ENCODE measurements at regions not wholly inside any gene's neighbourhood (a gene's known extent, or its start where the extent isn't known, plus 50 kb on each side); places are given as distances from the start of the nearest gene placed in this dataset.

- Histone ChIP-seq H2AFZ (ENCODE audit: insufficient read depth, low read length, poor library complexity) (no peak overlapping the region), H3K9ac (ENCODE audit: low read length) (no peak overlapping the region)
- no peak for DNase-seq
Measured at GRCh38 chr3:194979173-194979572, 291.8 kb downstream of the XXYLT1 start.

GRCh38 chr3:194982472-194982871 is 288.5 kb downstream of the XXYLT1 start:
- DNase-seq: no peak
- H3K9ac ChIP-seq (ENCODE audit: low read length): no peak overlapping the region
- H2AK5ac ChIP-seq (ENCODE audit: low read length): no peak overlapping the region
- H3K27me3 ChIP-seq (ENCODE audit: insufficient read depth, low read length): no peaks in the 10 kb centered on the region
- no peak overlapping the region for H4K8ac ChIP-seq (ENCODE audit: low read depth, low read length)
- no peak overlapping the region for H4K12ac ChIP-seq (ENCODE audit: low read depth, low read length)
- H3K4me1 ChIP-seq (ENCODE audit: control insufficient read depth in 1 of 2, insufficient read depth in 2 of 2, low read length in 2 of 2): peaks cover 16 to 20% of the 10 kb centered on the region in 2 experiments
- H2BK5ac ChIP-seq (ENCODE audit: low read depth, low read length, poor library complexity): no peak overlapping the region
- no peak overlapping the region for H2AFZ ChIP-seq (ENCODE audit: insufficient read depth, low read length, poor library complexity)
- H3K14ac ChIP-seq (ENCODE audit: low read length): no peak overlapping the region
- no peaks in the 10 kb centered on the region for H3K79me2 ChIP-seq (ENCODE audit: control insufficient read depth, insufficient read depth, low read length, poor library complexity)
- H3K23ac ChIP-seq (ENCODE audit: low read length): no peak overlapping the region
- no peaks in the 10 kb centered on the region for H3K36me3 ChIP-seq (ENCODE audit: control insufficient read depth in 1 of 2, insufficient read depth in 2 of 2, low read length in 2 of 2)
- WGBS (ENCODE audit: extremely low coverage, insufficient coverage, insufficient read length): no CpG with 5 or more reads among the region's 3 CpGs
- H4K91ac ChIP-seq (ENCODE audit: low read depth, low read length): no peak overlapping the region
- H3K18ac ChIP-seq (ENCODE audit: low read length): no peak overlapping the region
- no peak overlapping the region for H3K4me3 ChIP-seq (ENCODE audit: low read depth, low read length)
- no peak overlapping the region for H3K4ac ChIP-seq (ENCODE audit: low read depth, low read length)
- H2BK12ac ChIP-seq (ENCODE audit: low read length): no peak overlapping the region
- no peak overlapping the region for H3K4me2 ChIP-seq (ENCODE audit: low read length)
- no peak overlapping the region for H2BK120ac ChIP-seq (ENCODE audit: insufficient read depth, low read length, poor library complexity)
- H3K9me3 ChIP-seq (ENCODE audit: insufficient read depth, low read depth, low read length): peaks cover 2% of the 10 kb centered on the region
- H3K79me1 ChIP-seq (ENCODE audit: low read length): no peaks in the 10 kb centered on the region
- H3K27ac ChIP-seq (ENCODE audit: low read depth, low read length): no peak overlapping the region

More at GRCh38 chr3:194979173-194979572, 291.8 kb downstream of the XXYLT1 start:
- Histone ChIP-seq H3K14ac (ENCODE audit: low read length) (no peak overlapping the region), H2BK5ac (ENCODE audit: low read depth, low read length, poor library complexity) (no peak overlapping the region), H3K23ac (ENCODE audit: low read length) (no peak overlapping the region), H2BK120ac (ENCODE audit: insufficient read depth, low read length, poor library complexity) (no peak overlapping the region), H2AK5ac (ENCODE audit: low read length) (no peak overlapping the region), H3K18ac (ENCODE audit: low read length) (no peak overlapping the region), H3K27me3 (ENCODE audit: insufficient read depth, low read length) (no peaks in the 10 kb centered on the region), H3K27ac (ENCODE audit: low read depth, low read length) (no peak overlapping the region), H3K4me3 (ENCODE audit: low read depth, low read length) (no peak overlapping the region), H3K36me3 (ENCODE audit: control insufficient read depth in 1 of 2, insufficient read depth in 2 of 2, low read length in 2 of 2) (no peaks in the 10 kb centered on the region), H2BK12ac (ENCODE audit: low read length) (no peak overlapping the region), H3K4ac (ENCODE audit: low read depth, low read length) (no peak overlapping the region), H4K91ac (ENCODE audit: low read depth, low read length) (no peak overlapping the region), H3K4me2 (ENCODE audit: low read length) (no peak overlapping the region), H3K9me3 (ENCODE audit: insufficient read depth, low read depth, low read length) (peaks cover 2% of the 10 kb centered on the region), H4K12ac (ENCODE audit: low read depth, low read length) (no peak overlapping the region), H3K79me2 (ENCODE audit: control insufficient read depth, insufficient read depth, low read length, poor library complexity) (no peaks in the 10 kb centered on the region), H4K8ac (ENCODE audit: low read depth, low read length) (no peak overlapping the region), H3K79me1 (ENCODE audit: low read length) (no peaks in the 10 kb centered on the region), H3K4me1 (ENCODE audit: control insufficient read depth in 1 of 2, insufficient read depth in 2 of 2, low read length in 2 of 2) (peaks cover 0 to 2% of the 10 kb centered on the region in 2 experiments)
- no CpG with 5 or more reads among the region's 6 CpGs for WGBS (ENCODE audit: extremely low coverage, insufficient coverage, insufficient read length)

GRCh38 chr3:194983121-194983520 is 287.8 kb downstream of the XXYLT1 start:
- Histone ChIP-seq H4K91ac (ENCODE audit: low read depth, low read length) (no peak overlapping the region), H3K18ac (ENCODE audit: low read length) (no peak overlapping the region), H2AK5ac (ENCODE audit: low read length) (no peak overlapping the region), H3K9ac (ENCODE audit: low read length) (no peak overlapping the region), H2AFZ (ENCODE audit: insufficient read depth, low read length, poor library complexity) (no peak overlapping the region), H3K79me2 (ENCODE audit: control insufficient read depth, insufficient read depth, low read length, poor library complexity) (no peaks in the 10 kb centered on the region), H3K4me1 (ENCODE audit: control insufficient read depth in 1 of 2, insufficient read depth in 2 of 2, low read length in 2 of 2) (peaks cover 16 to 24% of the 10 kb centered on the region in 2 experiments), H3K4ac (ENCODE audit: low read depth, low read length) (no peak overlapping the region), H2BK120ac (ENCODE audit: insufficient read depth, low read length, poor library complexity) (no peak overlapping the region), H2BK12ac (ENCODE audit: low read length) (no peak overlapping the region), H3K14ac (ENCODE audit: low read length) (no peak overlapping the region), H3K4me3 (ENCODE audit: low read depth, low read length) (no peak overlapping the region), H3K27ac (ENCODE audit: low read depth, low read length) (no peak overlapping the region), H3K27me3 (ENCODE audit: insufficient read depth, low read length) (no peaks in the 10 kb centered on the region), H3K4me2 (ENCODE audit: low read length) (no peak overlapping the region), H4K8ac (ENCODE audit: low read depth, low read length) (no peak overlapping the region), H3K36me3 (ENCODE audit: control insufficient read depth in 1 of 2, insufficient read depth in 2 of 2, low read length in 2 of 2) (no peaks in the 10 kb centered on the region), H3K9me3 (ENCODE audit: insufficient read depth, low read depth, low read length) (peaks cover 2% of the 10 kb centered on the region), H3K79me1 (ENCODE audit: low read length) (no peaks in the 10 kb centered on the region), H4K12ac (ENCODE audit: low read depth, low read length) (no peak overlapping the region), H3K23ac (ENCODE audit: low read length) (no peak overlapping the region), H2BK5ac (ENCODE audit: low read depth, low read length, poor library complexity) (no peak overlapping the region)
- no peak for DNase-seq
- no CpG with 5 or more reads among the region's 2 CpGs for WGBS (ENCODE audit: extremely low coverage, insufficient coverage, insufficient read length)

GRCh38 chr3:194983620-194984019 is 287.3 kb downstream of the XXYLT1 start:
- Histone ChIP-seq H3K9me3 (ENCODE audit: insufficient read depth, low read depth, low read length) (peaks cover 2% of the 10 kb centered on the region), H3K27ac (ENCODE audit: low read depth, low read length) (no peak overlapping the region), H3K79me1 (ENCODE audit: low read length) (no peaks in the 10 kb centered on the region), H3K4ac (ENCODE audit: low read depth, low read length) (no peak overlapping the region), H3K23ac (ENCODE audit: low read length) (no peak overlapping the region), H3K4me3 (ENCODE audit: low read depth, low read length) (no peak overlapping the region), H2BK5ac (ENCODE audit: low read depth, low read length, poor library complexity) (no peak overlapping the region), H3K9ac (ENCODE audit: low read length) (no peak overlapping the region), H4K91ac (ENCODE audit: low read depth, low read length) (no peak overlapping the region), H3K79me2 (ENCODE audit: control insufficient read depth, insufficient read depth, low read length, poor library complexity) (no peaks in the 10 kb centered on the region), H2BK120ac (ENCODE audit: insufficient read depth, low read length, poor library complexity) (no peak overlapping the region), H3K27me3 (ENCODE audit: insufficient read depth, low read length) (no peaks in the 10 kb centered on the region), H2BK12ac (ENCODE audit: low read length) (no peak overlapping the region), H3K36me3 (ENCODE audit: control insufficient read depth in 1 of 2, insufficient read depth in 2 of 2, low read length in 2 of 2) (no peaks in the 10 kb centered on the region), H4K12ac (ENCODE audit: low read depth, low read length) (no peak overlapping the region), H3K14ac (ENCODE audit: low read length) (no peak overlapping the region), H2AFZ (ENCODE audit: insufficient read depth, low read length, poor library complexity) (no peak overlapping the region), H3K18ac (ENCODE audit: low read length) (no peak overlapping the region), H2AK5ac (ENCODE audit: low read length) (no peak overlapping the region), H3K4me2 (ENCODE audit: low read length) (no peak overlapping the region), H4K8ac (ENCODE audit: low read depth, low read length) (no peak overlapping the region), H3K4me1 (ENCODE audit: control insufficient read depth in 1 of 2, insufficient read depth in 2 of 2, low read length in 2 of 2) (peaks cover 16 to 24% of the 10 kb centered on the region in 2 experiments)
- no peak for DNase-seq
- no CpG with 5 or more reads among the region's 2 CpGs for WGBS (ENCODE audit: extremely low coverage, insufficient coverage, insufficient read length)
